ENCODE measurements at regions not wholly inside any gene's neighbourhood (a gene's known extent, or its start where the extent isn't known, plus 50 kb on each side); places are given as distances from the start of the nearest gene placed in this dataset.

GRCh38 chr1:55400508-55400907 lies 185.3 kb upstream of the USP24 start (continued):
- TF ChIP-seq ZNF532 (CRISPR knock-in tag; IDR thresholded peaks at IDR 0.05; ENCODE audit: borderline replicate concordance) (no peak), MXD4 (CRISPR knock-in tag; IDR thresholded peaks at IDR 0.05; ENCODE audit: borderline replicate concordance) (no peak)

GRCh38 chr1:55399346-55399745 lies 184.2 kb upstream of the USP24 start:
- TF ChIP-seq ZNF219 (CRISPR knock-in tag; IDR thresholded peaks at IDR 0.05; ENCODE audit: borderline replicate concordance) (no peak), E2F4 (CRISPR knock-in tag; IDR thresholded peaks at IDR 0.05; ENCODE audit: borderline replicate concordance, low read depth) (no peak), ZNF512 (CRISPR knock-in tag; IDR thresholded peaks at IDR 0.05; ENCODE audit: borderline replicate concordance) (no peak), MAX (CRISPR knock-in tag; IDR thresholded peaks at IDR 0.05) (no peak), TCF7 (CRISPR knock-in tag; IDR thresholded peaks at IDR 0.05; ENCODE audit: low read depth) (no peak), SOX15 (CRISPR knock-in tag; IDR thresholded peaks at IDR 0.05) (no peak)
- Mint-ChIP-seq H3K4me3 (no peak overlapping the region), H3K9me3 (no peaks in the 10 kb centered on the region), H3K4me1 (no peaks in the 10 kb centered on the region), H3K27ac (no peak overlapping the region), H3K27me3 (ENCODE audit: low read depth) (no peaks in the 10 kb centered on the region; the same call in 1 of the 2 replicates), H3K36me3 (no peaks in the 10 kb centered on the region)
- ChIA-PET POLR2A (no interaction called here), CTCF (interaction anchor here (1.4 kb wide), 1 partner anchor 24 kb away, joined by 4 read pairs; no protein-coding TSS in a partner anchor)
- DNase-seq (ENCODE audit: low spot score) = no peak
- ATAC-seq = no peak

GRCh38 chr1:55396381-55396891 lies 181.3 kb upstream of the USP24 start:
- TF ChIP-seq ZNF671 (CRISPR knock-in tag; IDR thresholded peaks at IDR 0.05) (no peak), FOXP4 (CRISPR knock-in tag; IDR thresholded peaks at IDR 0.05) (no peak)
- ChIA-PET POLR2A (no interaction called here), CTCF (interaction anchor here (0.6 to 1.8 kb wide), 4 partner anchors 18 to 1175 kb away, joined by 3 to 13 read pairs (median 6); no protein-coding TSS in a partner anchor)
- no peak for ATAC-seq
- Mint-ChIP-seq H3K27ac (no peak overlapping the region), H3K4me3 (no peak overlapping the region), H3K27me3 (ENCODE audit: low read depth) (no peaks in the 10 kb centered on the region; the same call in 1 of the 2 replicates), H3K36me3 (no peaks in the 10 kb centered on the region), H3K9me3 (no peaks in the 10 kb centered on the region), H3K4me1 (no peaks in the 10 kb centered on the region)
- DNase-seq (ENCODE audit: low spot score) = no peak

GRCh38 chr1:55388960-55389359 lies 173.8 kb upstream of the USP24 start:
- POLR2A ChIA-PET = no interaction called here
- ATAC-seq (no peak), DNase-seq (ENCODE audit: low spot score) (no peak)
- TF ChIP-seq ZNF317 (CRISPR knock-in tag; IDR thresholded peaks at IDR 0.05; ENCODE audit: borderline replicate concordance, low read depth) = peak; percentile 67; the same call in 1 of the 2 replicates
- no peak for TF ChIP-seq HMGXB4 (CRISPR knock-in tag; IDR thresholded peaks at IDR 0.05)
- Mint-ChIP-seq H3K4me1 (no peaks in the 10 kb centered on the region), H3K27me3 (ENCODE audit: low read depth) (no peaks in the 10 kb centered on the region), H3K27ac (no peak overlapping the region), H3K36me3 (peaks cover 4% of the 10 kb centered on the region), H3K9me3 (peaks cover 12% of the 10 kb centered on the region), H3K4me3 (no peak overlapping the region)
- CTCF ChIA-PET = no interaction called here
